Ishikawa (cell line): ENCODE measurements at regions not wholly inside any gene's neighbourhood (a gene's known extent, or its start where the extent isn't known, plus 50 kb on each side); places are given as distances from the start of the nearest gene placed in this dataset.

Source experiments
- CEBPB ChIP-seq: IDR thresholded peaks from 2 replicates; pipeline ENCODE4 v1.6.1; 2012
- CREB1 ChIP-seq: IDR thresholded peaks from 2 replicates; pipeline ENCODE4 v1.6.1; 2012; ENCODE audit warnings: low read depth
- EGR1 ChIP-seq: IDR thresholded peaks from 2 replicates; pipeline ENCODE4 v1.6.1; 2012
- EP300 ChIP-seq: IDR thresholded peaks from 2 replicates; pipeline ENCODE4 v1.6.1; 2012; ENCODE audit warnings: borderline replicate concordance
- FOXM1 ChIP-seq: IDR thresholded peaks from 2 replicates; pipeline ENCODE4 v1.6.1; 2012; ENCODE audit warnings: low read depth, borderline replicate concordance
- MAX ChIP-seq: IDR thresholded peaks from 2 replicates; pipeline ENCODE4 v1.6.1; 2012
- NFIC ChIP-seq: IDR thresholded peaks from 2 replicates; pipeline ENCODE4 v1.6.1; 2012
- RAD21 ChIP-seq: IDR thresholded peaks from 2 replicates; pipeline ENCODE4 v1.6.1; 2012; ENCODE audit warnings: low read depth
- REST ChIP-seq: IDR thresholded peaks from 2 replicates; pipeline ENCODE4 v1.6.1; 2012; ENCODE audit warnings: low read depth, mild to moderate bottlenecking
- TAF1 ChIP-seq: IDR thresholded peaks from 2 replicates; pipeline ENCODE4 v1.6.1; 2012; ENCODE audit warnings: low read depth, mild to moderate bottlenecking
- TCF12 ChIP-seq: IDR thresholded peaks from 2 replicates; pipeline ENCODE4 v1.6.1; 2012; ENCODE audit warnings: low read depth
- TEAD4 ChIP-seq: IDR thresholded peaks from 2 replicates; pipeline ENCODE4 v1.6.1; 2012
- USF1 ChIP-seq: IDR thresholded peaks from 2 replicates; pipeline ENCODE4 v1.6.1; 2012
- ZBTB7A ChIP-seq: IDR thresholded peaks from 2 replicates; pipeline ENCODE4 v1.6.1; 2012; ENCODE audit warnings: low read depth

GRCh38 chr9:81499021-81499454 is 190.3 kb downstream of the TLE1 start:
- TF ChIP-seq TEAD4, result no peak
- no peak for TF ChIP-seq MAX
- TF ChIP-seq CREB1, result no peak
- TF ChIP-seq TCF12, result no peak
- TF ChIP-seq RAD21, result no peak
- TF ChIP-seq USF1, result no peak
- no peak for TF ChIP-seq TAF1
- no peak for TF ChIP-seq NFIC

- TF ChIP-seq EP300 (no peak), MAX (no peak)
Measured at GRCh38 chr9:81498576-81498975, 190.8 kb downstream of the TLE1 start.

- TF ChIP-seq NFIC (no peak), EP300 (no peak), REST (no peak), TCF12 (no peak), CREB1 (no peak), MAX (no peak)
Measured at GRCh38 chr9:81497091-81497490, 192.3 kb downstream of the TLE1 start.

- TF ChIP-seq FOXM1 (no peak), RAD21 (no peak), USF1 (no peak), REST (no peak)
Measured at GRCh38 chr9:81492710-81493447, 196.5 kb downstream of the TLE1 start.

- TF ChIP-seq RAD21 (no peak), MAX (no peak), EGR1 (no peak), ZBTB7A (no peak), CEBPB (no peak)
Measured at GRCh38 chr9:81490605-81491331, 198.6 kb downstream of the TLE1 start.

- no peak for TF ChIP-seq TAF1
- TF ChIP-seq EP300, result no peak
Measured at GRCh38 chr9:81489046-81489445, 200.3 kb downstream of the TLE1 start.
